Motor neuron (in vitro differentiated cells): ENCODE measurements at regions not wholly inside any gene's neighbourhood (a gene's known extent, or its start where the extent isn't known, plus 50 kb on each side); places are given as distances from the start of the nearest gene placed in this dataset.

Experiments
- ATAC-seq, 8 experiments: fragments of 200-7000 bp; cut with Tn5 transposase; replicated peaks in 6 of 8; 2 replicates each; pipeline ENCODE4 v1.8.0; 2021; ENCODE audit warnings: mild to moderate bottlenecking in 8 of 8, moderate library complexity in 8 of 8
- H3K27ac ChIP-seq, 2 donors: fragments of 250-450 bp; sonication (Bioruptor Pico); 2 replicates each; pipeline ENCODE4 v1.9.0; 2021; ENCODE audit warnings: antibody characterized with exemption in 2 of 2, mild to moderate bottlenecking in 2 of 2, moderate library complexity in 1 of 2
- H3K4me1 ChIP-seq, 2 donors: fragments of 250-450 bp; sonication (Bioruptor Pico); replicated peaks in 1 of 2; 2 replicates each; pipeline ENCODE4 v1.6.1; 2021; ENCODE audit warnings: antibody characterized with exemption in 2 of 2, mild to moderate bottlenecking in 2 of 2, moderate library complexity in 1 of 2
- H3K4me3 ChIP-seq, 5 donors: fragments of 250-450 bp; sonication (Bioruptor Pico); 2 replicates each; pipeline ENCODE4 v1.9.0; 2021; ENCODE audit warnings: antibody characterized with exemption in 5 of 5, mild to moderate bottlenecking in 5 of 5, moderate library complexity in 4 of 5
- WGBS, 10 experiments: fragments of 450-650 bp; shearing (Covaris generic); methylation state at CpG; one replicate each; pipeline ENCODE4 v1.0.0; 2022; 5-methylcytosine and 5-hydroxymethylcytosine counted together
- in situ Hi-C, 9 experiments: fragments of 400-800 bp; cut with MboI; loops; one replicate each; pipeline ENCODE4 v1.15.0; 2021; ENCODE audit warnings: low sequenced_read_pairs in 9 of 9, low pct_unique_long_range_greater_than_20kb in 2 of 9; ENCODE audit not compliant: unreplicated experiment in 9 of 9

GRCh38 chr2:238786792-238787490 lies 60.9 kb upstream of the TWIST2 start:
- peak in 2 of 8 experiments; percentile 13 to 34 for ATAC-seq
- WGBS, 10 experiments, result 1 to 100% (median 92%) methylated on average over 1 to 23 of the region's 29 CpGs
- in situ Hi-C loops, result loop anchor here in 5 of 9 experiments (10.0 to 25.0 kb wide), 2 partner anchors 262 to 425 kb away; no protein-coding TSS in a partner anchor

GRCh38 chr2:238787501-238787900 lies 60.4 kb upstream of the TWIST2 start:
- no peak overlapping the region for H3K4me3 ChIP-seq
- no peak overlapping the region for H3K27ac ChIP-seq
- in situ Hi-C loops, result loop anchor here in 5 of 9 experiments (10.0 to 25.0 kb wide), 2 partner anchors 263 to 425 kb away; no protein-coding TSS in a partner anchor
- peak in 2 of 8 experiments; percentile 8 to 25 for ATAC-seq
- peaks cover 7 to 27% of the 10 kb centered on the region in 2 donors for H3K4me1 ChIP-seq
- WGBS, 10 experiments, result 0 to 95% (median 50%) methylated on average over 1 to 5 of the region's 5 CpGs; no CpG with 5 or more reads in 3 of the 10 experiments

More at GRCh38 chr2:238786792-238787490, 60.9 kb upstream of the TWIST2 start:
- no peak overlapping the region for H3K4me3 ChIP-seq
- H3K27ac ChIP-seq, result no peak overlapping the region
- H3K4me1 ChIP-seq, result peaks cover 7 to 24% of the 10 kb centered on the region in 2 donors

GRCh38 chr2:238789317-238789806 lies 58.5 kb upstream of the TWIST2 start:
- Histone ChIP-seq H3K4me1 (peaks cover 7 to 27% of the 10 kb centered on the region in 2 donors), H3K4me3 (no peak overlapping the region), H3K27ac (no peak overlapping the region)
- no peak for ATAC-seq
- 7 to 90% (median 48%) methylated on average over 3 to 8 of the region's 8 CpGs; no CpG with 5 or more reads in 6 of the 10 experiments for WGBS, 10 experiments
- in situ Hi-C loops, result loop anchor here in 5 of 9 experiments (10.0 to 25.0 kb wide), 2 partner anchors 265 to 427 kb away; no protein-coding TSS in a partner anchor

- peaks cover 7 to 27% of the 10 kb centered on the region in 2 donors for H3K4me1 ChIP-seq
- 6 to 80% (median 62%) methylated on average over 3 to 12 of the region's 16 CpGs for WGBS, 10 experiments
- peak in 4 of 8 experiments; percentile 6 to 38 (median 17) for ATAC-seq
- in situ Hi-C loops, result loop anchor here in 4 of 9 experiments (25.0 kb wide), 1 partner anchor 428 kb away; no protein-coding TSS in a partner anchor
- no peak overlapping the region for H3K4me3 ChIP-seq
- no peak overlapping the region for H3K27ac ChIP-seq
Observed at GRCh38 chr2:238790126-238790832, 57.6 kb upstream of the TWIST2 start.

GRCh38 chr2:238790833-238791230 lies 57.1 kb upstream of the TWIST2 start:
- H3K4me1 ChIP-seq, result peaks cover 7 to 27% of the 10 kb centered on the region in 2 donors
- ATAC-seq, result peak in 6 of 8 experiments; percentile 9 to 56 (median 28)
- no peak overlapping the region for H3K27ac ChIP-seq
- WGBS, 10 experiments, result 7 to 100% (median 66%) methylated on average over 2 to 8 of the region's 12 CpGs; no CpG with 5 or more reads in 4 of the 10 experiments
- no peak overlapping the region for H3K4me3 ChIP-seq
- in situ Hi-C loops, result loop anchor here in 4 of 9 experiments (25.0 kb wide), 1 partner anchor 429 kb away; no protein-coding TSS in a partner anchor

GRCh38 chr2:238791354-238791753 lies 56.5 kb upstream of the TWIST2 start:
- in situ Hi-C loops, result loop anchor here in 4 of 9 experiments (25.0 kb wide), 1 partner anchor 429 kb away; no protein-coding TSS in a partner anchor
- H3K4me3 ChIP-seq, result no peak overlapping the region
- WGBS, 10 experiments, result 0 to 76% (median 50%) methylated on average over 1 to 4 of the region's 14 CpGs; no CpG with 5 or more reads in 6 of the 10 experiments
- ATAC-seq, result peak in 6 of 8 experiments; percentile 17 to 78 (median 42)
- H3K4me1 ChIP-seq, result peaks cover 7 to 27% of the 10 kb centered on the region in 2 donors
- H3K27ac ChIP-seq, result no peak overlapping the region

- WGBS, 10 experiments, result 50 to 100% (median 91%) methylated on average over 1 to 5 of the region's 5 CpGs
- in situ Hi-C loops, result loop anchor here in 4 of 9 experiments (25.0 kb wide), 1 partner anchor 431 kb away; no protein-coding TSS in a partner anchor
- Histone ChIP-seq H3K4me1 (peaks cover 7 to 27% of the 10 kb centered on the region in 2 donors), H3K4me3 (no peak overlapping the region), H3K27ac (no peak overlapping the region)
- ATAC-seq, result no peak
Observed at GRCh38 chr2:238793306-238793705, 54.6 kb upstream of the TWIST2 start.

- in situ Hi-C loops, result loop anchor here in 4 of 9 experiments (25.0 kb wide), 1 partner anchor 432 kb away; no protein-coding TSS in a partner anchor
- Histone ChIP-seq H3K27ac (no peak overlapping the region), H3K4me1 (peaks cover 7 to 27% of the 10 kb centered on the region in 2 donors), H3K4me3 (no peak overlapping the region)
- ATAC-seq, result no peak
- 67 to 100% (median 90%) methylated on average over 1 to 8 of the region's 9 CpGs for WGBS, 10 experiments
Observed at GRCh38 chr2:238793801-238794449, 54.0 kb upstream of the TWIST2 start.

GRCh38 chr2:238796223-238796885 lies 51.5 kb upstream of the TWIST2 start:
- in situ Hi-C loops, result loop anchor here in 4 of 9 experiments (25.0 kb wide), 1 partner anchor 434 kb away; no protein-coding TSS in a partner anchor
- WGBS, 10 experiments, result 62 to 100% (median 78%) methylated on average over 2 to 9 of the region's 16 CpGs; no CpG with 5 or more reads in 3 of the 10 experiments
- peaks cover 0 to 9% of the 10 kb centered on the region in 2 donors for H3K4me1 ChIP-seq
- no peak overlapping the region for H3K4me3 ChIP-seq
- ATAC-seq, result no peak
- no peak overlapping the region for H3K27ac ChIP-seq

GRCh38 chr2:238797537-238797936 lies 50.3 kb upstream of the TWIST2 start:
- Histone ChIP-seq H3K4me3 (no peak overlapping the region), H3K4me1 (no peaks in the 10 kb centered on the region), H3K27ac (no peak overlapping the region)
- in situ Hi-C loops, result loop anchor here in 4 of 9 experiments (25.0 kb wide), 1 partner anchor 435 kb away; no protein-coding TSS in a partner anchor
- no peak for ATAC-seq
- 78 to 100% (median 88%) methylated on average over 1 to 7 of the region's 8 CpGs; no CpG with 5 or more reads in 4 of the 10 experiments for WGBS, 10 experiments
